ENCODE measurements at regions not wholly inside any gene's neighbourhood (a gene's known extent, or its start where the extent isn't known, plus 50 kb on each side); places are given as distances from the start of the nearest gene placed in this dataset.

- TF ChIP-seq CTCF (conservative IDR thresholded peaks at IDR 0.05), result no peak
- Histone ChIP-seq H3K18ac (ENCODE audit: insufficient read length, low read depth, low read length) (no peak overlapping the region), H2AK5ac (ENCODE audit: insufficient read length, low read length) (no peak overlapping the region), H3K4me1 (ENCODE audit: insufficient read depth, low read length) (no peaks in the 10 kb centered on the region), H3K79me1 (ENCODE audit: insufficient read depth, low read depth, low read length, poor library complexity, severe bottlenecking) (no peaks in the 10 kb centered on the region), H3K4ac (ENCODE audit: low read depth, low read length) (no peak overlapping the region), H4K91ac (ENCODE audit: insufficient read length, low read depth, low read length) (no peak overlapping the region), H3K14ac (ENCODE audit: insufficient read depth, low read length) (no peak overlapping the region), H3K27ac (ENCODE audit: insufficient read length, low read depth, low read length) (no peak overlapping the region), H3K56ac (ENCODE audit: insufficient read length, low read depth, low read length) (no peak overlapping the region), H3K23ac (ENCODE audit: insufficient read length, low read depth, low read length) (no peak overlapping the region), H4K8ac (replicated peaks; ENCODE audit: insufficient read length, low read depth, low read length) (no peak overlapping the region), H2BK5ac (ENCODE audit: insufficient read length, low read length) (no peak overlapping the region), H3K9ac (ENCODE audit: extremely low read depth, insufficient read length, low read length) (no peak overlapping the region), H3K79me2 (ENCODE audit: insufficient read depth, low read length) (no peaks in the 10 kb centered on the region), H3K4me2 (ENCODE audit: insufficient read depth, insufficient read length, low read length) (no peak overlapping the region), H4K20me1 (ENCODE audit: control insufficient read depth, insufficient read depth, insufficient read length) (no peaks in the 10 kb centered on the region), H2BK20ac (ENCODE audit: low read depth, low read length, poor library complexity, severe bottlenecking) (no peak overlapping the region), H2BK15ac (ENCODE audit: low read depth, low read length) (no peak overlapping the region), H2BK12ac (ENCODE audit: insufficient read length, low read depth, low read length) (no peak overlapping the region), H2BK120ac (ENCODE audit: low read depth, low read length, poor library complexity, severe bottlenecking) (no peak overlapping the region), H3T11ph (ENCODE audit: low read length) (no peak overlapping the region), H3K27me3 (ENCODE audit: insufficient read depth, low read length) (no peaks in the 10 kb centered on the region), H3K23me2 (ENCODE audit: insufficient read length, low read depth, low read length, poor library complexity, severe bottlenecking) (no peaks in the 10 kb centered on the region), H3K9me3 (ENCODE audit: control insufficient read depth, low read depth, low read length) (peaks cover 13% of the 10 kb centered on the region), H4K5ac (ENCODE audit: insufficient read length, low read depth, low read length) (no peak overlapping the region), H2AFZ (ENCODE audit: low read length) (no peak overlapping the region)
- WGBS (ENCODE audit: extremely low coverage, insufficient read length, low lambda C conversion rate), result no CpG with 5 or more reads among the region's 2 CpGs
- peaks cover 11 to 28% (median 14%) of the 10 kb centered on the region in 3 experiments for H3K36me3 Mint-ChIP-seq (ENCODE audit: insufficient read depth in 1 of 3, low read depth in 3 of 3)
- no peak overlapping the region for H3K27ac Mint-ChIP-seq
- no peaks in the 10 kb centered on the region for H3K4me1 Mint-ChIP-seq
- H3K27me3 Mint-ChIP-seq (ENCODE audit: low read depth), result no peaks in the 10 kb centered on the region; the same call in 1 of the 2 replicates
- H3K9me3 Mint-ChIP-seq, result peaks cover 26 to 38% of the 10 kb centered on the region in 2 experiments
- DNase-seq, result no peak
- no peak overlapping the region for H3K4me3 Mint-ChIP-seq
Measured at GRCh38 chr12:126295652-126296051, 1230.4 kb downstream of the AACS start.

All from H9 (cell line).